Kidney glomerular epithelial cell (primary cell): ENCODE measurements at regions not wholly inside any gene's neighbourhood (a gene's known extent, or its start where the extent isn't known, plus 50 kb on each side); places are given as distances from the start of the nearest gene placed in this dataset.
A peak's percentile ranks its signal among the peaks of the same experiment; 100 is the strongest.
"Not testable (repeated sequence)": the region's sequence is repeated elsewhere in the genome, so short reads cannot be mapped to it uniquely, and the experiment has no call there.

Experiments
- DNase-seq: peaks from one replicate; lab custom pipeline; 2025; lab: John Stamatoyannopoulos, UW

DNA sequence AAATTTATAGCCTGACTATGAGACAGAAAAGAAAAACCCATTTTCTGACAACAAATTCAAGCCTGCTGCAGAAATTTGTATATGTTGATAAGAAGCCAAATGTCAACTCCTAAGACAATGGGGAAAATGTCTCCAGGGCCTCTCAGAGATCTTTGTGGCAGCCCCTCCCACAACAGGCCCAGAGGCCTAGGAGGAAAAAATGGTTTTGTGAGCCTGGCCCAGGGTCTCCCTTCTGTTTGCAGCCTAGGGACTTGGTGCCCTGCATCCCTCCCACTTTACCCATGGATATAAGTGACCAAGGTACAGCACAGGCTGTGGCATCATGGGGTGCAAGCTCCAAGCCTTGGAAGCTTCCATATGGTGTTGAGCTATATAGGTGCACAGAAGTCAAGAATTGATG lies 740.2 kb downstream of the SEMA5A start:
- DNase-seq = no peak

- no peak for DNase-seq
These were observed 738.2 kb downstream of the SEMA5A start for GRCh38 chr5:8807636-8808035.

- DNase-seq = no peak
These were observed 734.3 kb downstream of the SEMA5A start for GRCh38 chr5:8811581-8811980.

GRCh38 chr5:8813180-8813579 lies 732.7 kb downstream of the SEMA5A start:
- DNase-seq = no peak

DNA sequence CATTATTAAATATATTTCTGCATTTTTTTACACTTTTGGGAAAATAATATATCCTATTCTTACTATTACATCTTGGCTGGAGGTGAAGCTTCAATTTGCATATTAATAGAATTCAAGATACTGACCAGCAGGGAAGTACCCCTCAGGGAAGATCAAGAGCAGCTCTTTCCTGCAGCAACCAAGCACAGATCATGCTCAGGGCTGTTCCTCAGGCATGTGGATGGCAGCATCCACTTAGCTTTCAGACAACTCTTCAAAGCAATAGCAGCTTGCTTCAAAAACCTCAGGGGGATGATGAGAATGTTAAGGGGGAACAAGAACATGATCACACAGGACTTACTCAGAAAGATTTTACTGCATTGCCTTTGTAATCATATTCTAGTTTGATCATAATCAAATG lies 731.8 kb downstream of the SEMA5A start:
- no peak for DNase-seq

GRCh38 chr5:8824371-8824770 lies 721.5 kb downstream of the SEMA5A start:
- DNase-seq = no peak

- DNase-seq = no peak
These were observed 720.6 kb downstream of the SEMA5A start for GRCh38 chr5:8825139-8825757.

DNA sequence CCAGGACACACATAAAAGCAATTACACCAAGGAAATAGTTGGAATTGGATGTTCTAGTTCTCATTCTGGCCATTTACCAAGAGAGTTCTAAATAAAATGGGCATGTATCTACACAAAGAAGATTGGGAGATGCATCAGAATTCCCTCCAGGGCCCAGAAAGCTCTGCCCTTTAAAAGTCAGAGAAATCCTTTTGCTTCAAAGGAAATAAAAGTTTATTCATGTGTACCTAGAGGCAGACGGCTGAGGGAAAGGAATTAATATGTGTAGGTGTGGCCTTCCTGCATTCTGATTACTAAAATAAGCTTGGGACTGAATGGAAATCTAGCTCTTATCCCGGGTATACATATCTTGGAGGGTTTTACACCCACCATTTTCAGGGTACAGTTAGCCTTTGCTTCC lies 719.4 kb downstream of the SEMA5A start:
- DNase-seq = no peak

DNA sequence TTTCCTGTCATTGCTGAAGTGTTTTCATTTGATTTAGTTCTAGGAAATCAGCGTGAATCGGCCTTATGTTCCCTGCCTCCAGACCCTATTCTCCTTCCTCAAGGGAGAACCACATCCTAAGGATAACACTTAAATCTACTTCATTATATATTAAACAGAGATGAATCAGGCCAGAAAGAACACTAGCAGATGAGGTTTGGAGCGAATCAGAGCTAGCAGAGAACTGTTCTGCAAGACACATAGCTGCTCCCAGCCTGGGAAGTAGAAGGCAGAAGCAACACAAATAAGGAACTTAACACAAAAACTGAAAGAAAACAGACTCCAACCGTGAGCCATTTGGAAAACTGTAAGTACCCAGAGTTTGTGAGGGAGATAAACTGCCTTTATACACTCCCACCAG lies 718.2 kb downstream of the SEMA5A start:
- DNase-seq = no peak

DNA sequence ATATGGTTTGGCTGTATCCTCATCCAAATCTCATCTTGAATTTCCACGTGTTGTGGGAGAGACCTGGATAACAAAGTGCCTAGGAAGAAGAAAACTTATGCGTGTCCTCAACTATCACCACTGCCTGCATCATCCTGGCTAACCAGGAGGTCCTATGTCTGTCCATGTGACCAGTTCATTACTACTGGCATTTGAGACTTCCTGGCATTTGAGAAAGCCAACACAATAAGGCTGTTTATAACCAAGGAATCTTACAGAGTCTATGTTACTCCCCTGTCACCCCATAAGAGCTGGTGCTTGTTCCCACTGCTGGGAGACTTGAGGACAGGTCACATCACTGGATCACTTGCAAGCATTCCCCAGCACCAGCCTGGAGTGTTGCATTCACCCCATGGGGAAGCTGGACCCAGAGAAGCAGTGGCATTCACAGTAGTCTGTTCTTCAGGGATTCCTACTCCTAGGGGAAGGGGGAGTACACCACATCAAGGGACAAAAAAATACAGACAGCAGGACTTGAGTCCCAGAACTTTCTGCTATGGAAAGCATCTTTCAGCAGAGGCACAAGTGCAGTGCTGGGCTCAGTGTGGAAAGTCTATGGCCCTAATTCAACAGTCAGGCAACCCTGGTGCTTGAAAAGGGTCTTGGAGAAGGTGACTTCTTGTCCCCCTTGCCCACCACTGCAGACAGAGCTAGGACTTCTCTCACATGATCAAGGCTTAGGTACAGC lies 717.1 kb downstream of the SEMA5A start:
- DNase-seq = no peak

DNA sequence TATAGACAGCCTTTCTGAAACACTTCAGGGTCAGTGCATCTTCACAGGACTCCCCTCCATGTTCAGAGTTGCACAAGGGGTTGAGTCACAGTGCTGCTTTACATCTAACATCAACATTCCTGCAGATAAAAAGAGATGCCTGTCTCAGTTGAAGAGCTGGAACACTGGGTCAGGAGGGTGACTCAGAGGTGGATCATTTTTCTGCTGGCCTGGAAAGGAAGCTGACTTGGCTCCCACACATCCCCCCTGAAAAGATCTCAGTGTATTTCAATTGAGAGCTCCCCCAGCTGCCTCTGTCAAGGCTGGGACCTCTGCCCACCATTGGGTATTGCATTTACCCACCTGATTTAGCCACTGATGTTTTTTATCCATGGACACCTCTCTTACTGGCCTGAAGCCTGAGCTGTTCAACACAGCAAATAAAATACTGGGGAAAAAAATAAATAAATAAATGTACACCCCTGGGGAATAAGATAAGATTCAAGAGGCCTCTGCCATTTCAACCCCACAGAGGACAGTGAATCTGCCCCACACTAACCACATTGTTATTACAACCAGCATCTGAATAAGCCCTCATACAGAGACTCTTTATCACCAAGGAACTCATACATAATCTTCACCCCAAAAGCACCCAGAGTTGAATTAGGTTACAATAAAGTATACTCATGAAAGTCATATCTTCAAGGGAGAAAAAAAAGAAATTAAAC lies 716.4 kb downstream of the SEMA5A start:
- peak; percentile 99 for DNase-seq

- peak; percentile 40 for DNase-seq
These were observed 714.6 kb downstream of the SEMA5A start for GRCh38 chr5:8831251-8831650.

DNA sequence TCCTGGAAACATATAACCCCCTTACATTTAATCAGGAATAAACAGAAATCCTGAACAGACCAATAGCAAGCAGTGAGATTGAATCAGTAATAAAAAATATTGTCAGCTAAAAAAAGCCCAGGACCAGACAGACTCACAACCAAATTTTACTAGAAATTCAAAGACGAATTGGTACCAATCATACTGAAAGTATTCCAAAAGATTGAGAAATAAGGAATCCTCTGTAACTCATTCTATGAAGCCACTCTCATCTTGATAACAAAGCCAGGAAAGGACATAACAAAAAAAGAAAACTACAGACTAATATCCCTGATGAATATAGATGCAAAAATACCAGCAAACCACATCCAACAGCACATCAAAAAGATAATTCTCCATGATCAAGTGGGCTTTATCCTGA lies 714.0 kb downstream of the SEMA5A start:
- no peak for DNase-seq

- DNase-seq = no peak
These were observed 706.4 kb downstream of the SEMA5A start for GRCh38 chr5:8839361-8840055.

DNA sequence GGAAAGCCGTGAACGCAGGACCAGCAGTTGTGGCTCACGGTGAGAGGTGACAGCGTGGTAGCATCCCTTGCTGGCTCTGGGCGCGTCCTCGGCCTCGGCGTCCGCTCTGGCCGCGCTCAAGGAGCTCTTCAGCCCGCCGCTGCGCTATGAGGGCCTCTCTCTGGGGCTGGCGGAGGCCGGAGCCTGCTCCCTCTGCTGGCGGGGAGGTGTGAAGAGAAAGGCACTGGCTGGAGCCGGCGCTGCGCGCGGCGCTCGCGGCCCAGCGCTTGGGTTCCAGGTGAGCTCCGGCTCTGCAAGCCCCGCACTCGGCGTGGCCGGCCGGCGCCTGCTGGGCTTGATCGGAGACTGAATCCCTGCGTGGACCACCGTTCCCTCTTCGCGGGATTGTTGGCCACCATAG lies 705.6 kb downstream of the SEMA5A start:
- no peak for DNase-seq

DNA sequence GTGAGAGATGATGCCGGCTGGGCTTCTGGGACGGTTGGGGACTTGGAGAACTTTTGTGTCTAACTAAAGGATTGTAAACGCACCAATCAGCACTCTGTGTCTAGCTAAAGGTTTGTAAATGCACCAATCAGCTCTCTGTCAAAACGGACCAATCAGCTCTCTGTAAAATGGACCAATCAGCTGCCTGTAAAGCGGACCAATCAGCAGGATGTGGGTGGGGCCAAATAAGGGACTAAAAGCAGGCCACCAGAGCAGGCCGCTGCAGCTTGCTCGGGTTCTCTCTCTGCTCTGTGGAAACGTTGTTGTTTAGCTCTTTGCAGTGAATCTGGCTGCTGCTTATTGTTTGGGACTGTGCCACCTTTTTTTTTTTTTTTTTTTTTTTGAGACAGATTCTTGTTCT lies 705.1 kb downstream of the SEMA5A start:
- DNase-seq = not testable (repeated sequence)

DNA sequence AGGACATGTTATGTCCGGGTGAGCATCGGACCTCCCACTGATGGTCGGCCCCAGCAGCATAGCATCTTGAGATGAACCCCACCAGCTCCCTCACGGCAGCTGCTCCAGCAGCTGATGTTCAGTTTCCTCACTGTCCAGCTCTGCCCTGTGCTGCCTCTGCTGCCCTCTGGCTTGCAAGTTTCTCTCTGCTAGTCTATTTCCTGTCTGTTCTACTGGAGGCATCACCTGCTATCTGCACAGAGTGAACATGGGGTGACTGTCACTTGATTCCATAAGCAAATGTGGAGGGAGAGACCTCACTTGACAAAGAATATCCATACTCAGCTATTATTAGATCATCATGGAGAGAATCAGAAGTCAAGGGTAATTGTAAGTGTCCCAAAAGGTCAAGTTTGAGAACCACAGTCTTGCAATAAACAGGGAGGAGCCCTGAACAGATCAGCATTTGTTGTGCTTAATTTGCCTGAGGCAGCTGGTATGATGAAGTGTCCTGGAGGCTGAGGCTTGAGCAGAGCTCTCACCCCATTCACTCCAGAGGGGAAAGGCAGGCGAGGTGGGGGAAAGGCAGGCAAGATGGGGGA lies 702.8 kb downstream of the SEMA5A start:
- DNase-seq = peak; percentile 29

GRCh38 chr5:8843771-8844170 lies 702.1 kb downstream of the SEMA5A start:
- DNase-seq = no peak

DNA sequence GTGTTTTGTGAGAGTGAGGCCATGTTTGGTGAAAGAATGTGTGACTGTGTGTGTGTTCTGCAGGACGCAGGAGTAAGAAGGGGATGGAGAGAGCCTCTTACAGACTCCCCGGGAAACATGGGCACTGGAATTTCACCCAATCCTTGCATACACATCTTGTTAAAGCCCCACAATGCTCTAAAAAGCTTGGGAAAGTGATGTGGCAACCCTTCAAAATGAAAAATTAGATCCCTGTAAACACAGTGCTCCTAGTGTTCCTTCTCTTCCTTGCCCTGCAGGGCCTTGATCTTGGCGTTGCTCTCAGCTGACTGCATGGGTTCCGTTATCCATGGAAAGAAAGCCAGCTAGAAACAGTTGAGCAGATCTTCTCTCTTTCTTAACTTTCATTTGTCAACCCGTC lies 701.7 kb downstream of the SEMA5A start:
- no peak for DNase-seq

DNA sequence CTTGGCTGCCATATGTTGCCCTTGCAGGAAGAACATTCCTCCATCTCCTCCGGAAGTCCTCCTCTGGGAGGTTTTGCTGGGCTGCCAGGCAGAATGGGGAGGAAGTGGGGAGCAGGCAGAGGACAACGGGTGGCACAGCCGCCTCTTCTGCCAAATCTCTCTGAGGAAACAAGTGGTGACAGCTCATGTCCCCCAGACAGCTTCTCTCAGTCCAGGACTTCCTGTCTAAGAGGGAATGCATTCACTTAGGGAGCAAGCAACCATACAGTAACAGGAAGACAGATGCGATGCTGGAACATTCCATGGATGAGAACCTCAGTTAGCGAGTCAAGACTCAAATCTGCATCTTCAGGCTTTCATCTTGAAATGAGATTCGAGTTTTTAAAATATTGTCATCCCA lies 701.0 kb downstream of the SEMA5A start:
- no peak for DNase-seq

GRCh38 chr5:8845296-8845695 lies 700.6 kb downstream of the SEMA5A start:
- DNase-seq = no peak

GRCh38 chr5:8848366-8848765 lies 697.5 kb downstream of the SEMA5A start:
- DNase-seq = no peak
